Panc1 (cell line): ENCODE measurements at regions not wholly inside any gene's neighbourhood (a gene's known extent, or its start where the extent isn't known, plus 50 kb on each side); places are given as distances from the start of the nearest gene placed in this dataset.

ENCODE experiments used
- ATAC-seq: fragments of 200-7000 bp; cut with Tn5 transposase; 2 replicates; pipeline ENCODE4 v1.9.1; 2020; ENCODE audit warnings: mild to moderate bottlenecking, moderate library complexity
- BruUV-seq: library from RNA; stranded (reverse); fragments of 400-500 nt; replicated peaks from 2 replicates; lab custom pipeline; 2021; lab: Mats Ljungman, UMichigan
- CTCF ChIA-PET: fragments of 300-600 bp; sonication (Branson Sonifier 250); formaldehyde crosslinking; loops from one replicate; lab custom pipeline; 2022; ENCODE audit warnings: antibody characterized with exemption; lab: Charles Lee
- POLR2A ChIA-PET: fragments of 300-600 bp; sonication (Branson Sonifier 250); formaldehyde crosslinking; loops from one replicate; lab custom pipeline; 2022; ENCODE audit warnings: antibody characterized with exemption; lab: Charles Lee
- DNase-seq: peaks from one replicate; pipeline ENCODE4 v3.0.0-alpha.2; 2010; ENCODE audit warnings: low read depth, low spot score
- H3K27ac ChIP-seq: 2 replicates; pipeline ENCODE4 v1.5.1; 2011; ENCODE audit warnings: mild to moderate bottlenecking, low read length, inconsistent platforms
- H3K27me3 ChIP-seq: fragments of 200-500 bp; sonication (Bioruptor generic); 2 replicates; pipeline ENCODE4 v1.6.0; 2014; ENCODE audit warnings: low read length, inconsistent platforms; ENCODE audit not compliant: control insufficient read depth, insufficient read depth
- H3K36me3 ChIP-seq: fragments of 200-500 bp; sonication (Bioruptor generic); 2 replicates; pipeline ENCODE4 v1.5.1; 2014; ENCODE audit warnings: inconsistent platforms, mild to moderate bottlenecking, low read length, moderate library complexity; ENCODE audit not compliant: control insufficient read depth, insufficient read depth
- H3K4me1 ChIP-seq: 2 replicates; pipeline ENCODE4 v1.5.1; 2011; ENCODE audit warnings: inconsistent platforms, mild to moderate bottlenecking, low read length, moderate library complexity; ENCODE audit not compliant: control insufficient read depth, insufficient read depth
- H3K4me3 ChIP-seq, 2 experiments: 2 replicates each; pipeline ENCODE4 v1.5.1; 2011 to 2012; ENCODE audit warnings: low read depth in 2 of 2, low read length in 2 of 2, mild to moderate bottlenecking in 2 of 2, inconsistent platforms in 1 of 2, moderate library complexity in 1 of 2
- H3K9me3 ChIP-seq: fragments of 200-500 bp; sonication (Bioruptor generic); 2 replicates; pipeline ENCODE4 v1.5.1; 2014; ENCODE audit warnings: low read depth, mild to moderate bottlenecking, inconsistent platforms, low read length, moderate library complexity; ENCODE audit not compliant: control insufficient read depth, insufficient read depth
- CTCF ChIP-seq: fragments of 450-650 bp; IDR thresholded peaks from 2 replicates; pipeline ENCODE4 v1.5.1; 2017; ENCODE audit warnings: mild to moderate bottlenecking
- POLR2AphosphoS5 ChIP-seq: IDR thresholded peaks from 2 replicates; pipeline ENCODE4 v1.6.1; 2012; ENCODE audit warnings: mild to moderate bottlenecking, low read depth, low read length, moderate library complexity
- REST ChIP-seq, 2 experiments: IDR thresholded peaks; 2 replicates each; pipeline ENCODE4 v1.6.1; 2011 to 2012; ENCODE audit warnings: low read depth in 2 of 2, control low read depth in 1 of 2, low read length in 1 of 2, mild to moderate bottlenecking in 1 of 2, moderate library complexity in 1 of 2; ENCODE audit not compliant: insufficient read depth in 1 of 2
- SIN3A ChIP-seq: IDR thresholded peaks from 2 replicates; pipeline ENCODE4 v1.6.1; 2012; ENCODE audit warnings: low read depth, mild to moderate bottlenecking, low read length, moderate library complexity, borderline replicate concordance; ENCODE audit not compliant: insufficient read depth
- TCF7L2 ChIP-seq: IDR thresholded peaks from 2 replicates; pipeline ENCODE4 v1.6.1; 2011; ENCODE audit warnings: mild to moderate bottlenecking, low read depth, low read length, inconsistent platforms
- in situ Hi-C: cut with HindIII; loops from 2 replicates; pipeline ENCODE4 v1.10.0; 2016; ENCODE audit warnings: low sequenced_read_pairs, low pct_unique_long_range_greater_than_20kb
- intact Hi-C: fragments of 100-400 bp; cut with micrococcal nuclease; formaldehyde crosslinking; loops from one replicate; pipeline ENCODE4 v1.10.0; 2022; ENCODE audit not compliant: unreplicated experiment

GRCh38 chr17:14731591-14731990 is 430.7 kb downstream of the HS3ST3B1 start:
- H3K27me3 ChIP-seq: no peaks in the 10 kb centered on the region
- no peak overlapping the region for H3K27ac ChIP-seq
- in situ Hi-C loops (no loop called here), intact Hi-C loops (no loop called here)
- H3K9me3 ChIP-seq: no peaks in the 10 kb centered on the region
- TF ChIP-seq REST (IDR thresholded peaks at IDR 0.05; ENCODE audit: insufficient read depth in 1 of 2, low read depth in 2 of 2, low read length in 1 of 2) (no peak), POLR2AphosphoS5 (no peak), CTCF (no peak), TCF7L2 (no peak), SIN3A (no peak)
- no peaks in the 10 kb centered on the region for H3K4me1 ChIP-seq
- no peaks in the 10 kb centered on the region for H3K36me3 ChIP-seq
- ChIA-PET CTCF (no interaction called here), POLR2A (no interaction called here)
- no peak for DNase-seq
- BruUV-seq: no TSS peak
- H3K4me3 ChIP-seq: no peak overlapping the region
- ATAC-seq: no peak

GRCh38 chr17:14730821-14731220 is 429.9 kb downstream of the HS3ST3B1 start:
- Histone ChIP-seq H3K36me3 (no peaks in the 10 kb centered on the region), H3K4me1 (no peaks in the 10 kb centered on the region), H3K4me3 (no peak overlapping the region), H3K9me3 (no peaks in the 10 kb centered on the region), H3K27ac (no peak overlapping the region), H3K27me3 (no peaks in the 10 kb centered on the region)
- intact Hi-C loops (no loop called here), in situ Hi-C loops (no loop called here)
- DNase-seq (no peak), ATAC-seq (no peak)
- TF ChIP-seq TCF7L2: no peak
- TF ChIP-seq REST (IDR thresholded peaks at IDR 0.05; ENCODE audit: insufficient read depth in 1 of 2, low read depth in 2 of 2, low read length in 1 of 2): no peak
- no peak for TF ChIP-seq SIN3A
- no peak for TF ChIP-seq CTCF
- no peak for TF ChIP-seq POLR2AphosphoS5
- CTCF ChIA-PET: no interaction called here
- POLR2A ChIA-PET: no interaction called here
- BruUV-seq: no TSS peak
